HG03108 (cell line): ENCODE measurements at regions not wholly inside any gene's neighbourhood (a gene's known extent, or its start where the extent isn't known, plus 50 kb on each side); places are given as distances from the start of the nearest gene placed in this dataset.

ENCODE experiments used
- ATAC-seq: cut with Tn5 transposase; IDR thresholded peaks from one replicate; pipeline ENCODE4 v1.9.1; 2021; ENCODE audit warnings: moderate library complexity; ENCODE audit not compliant: unreplicated experiment

DNA sequence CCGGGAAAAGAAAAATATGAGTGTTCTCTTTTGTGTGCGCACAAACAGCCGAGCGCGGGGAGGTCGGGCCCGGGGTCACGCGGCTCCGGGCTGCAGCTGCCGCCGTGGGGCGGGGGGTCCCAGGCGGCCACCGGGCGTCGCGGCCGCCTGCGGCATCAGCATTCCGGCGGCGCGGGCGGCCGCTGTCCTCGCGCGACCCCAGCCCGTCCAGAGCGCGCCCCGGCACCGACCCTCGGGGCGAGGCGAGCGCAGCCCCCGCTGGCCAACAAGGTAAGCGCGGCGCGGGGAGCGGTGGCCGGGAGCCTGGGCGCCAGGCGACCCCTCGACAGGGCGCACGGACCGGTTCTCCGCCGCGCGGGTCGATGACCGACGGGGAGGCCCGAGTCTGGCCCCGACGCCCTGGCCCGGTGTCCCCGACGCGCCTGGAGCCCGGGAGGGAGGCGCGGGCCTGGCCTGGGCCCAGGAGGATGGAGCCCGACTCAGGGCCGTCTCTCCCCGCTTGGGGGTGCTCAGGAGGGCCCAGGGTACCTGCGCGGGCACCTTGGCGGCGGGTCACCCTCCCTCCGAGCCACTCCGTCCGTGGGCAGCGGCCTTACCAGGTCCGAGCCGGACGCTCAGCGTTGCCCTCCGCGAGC lies 103.9 kb upstream of the DIO3 start:
- no peak for ATAC-seq

GRCh38 chr14:101457936-101458740 lies 103.2 kb upstream of the DIO3 start:
- no peak for ATAC-seq

DNA sequence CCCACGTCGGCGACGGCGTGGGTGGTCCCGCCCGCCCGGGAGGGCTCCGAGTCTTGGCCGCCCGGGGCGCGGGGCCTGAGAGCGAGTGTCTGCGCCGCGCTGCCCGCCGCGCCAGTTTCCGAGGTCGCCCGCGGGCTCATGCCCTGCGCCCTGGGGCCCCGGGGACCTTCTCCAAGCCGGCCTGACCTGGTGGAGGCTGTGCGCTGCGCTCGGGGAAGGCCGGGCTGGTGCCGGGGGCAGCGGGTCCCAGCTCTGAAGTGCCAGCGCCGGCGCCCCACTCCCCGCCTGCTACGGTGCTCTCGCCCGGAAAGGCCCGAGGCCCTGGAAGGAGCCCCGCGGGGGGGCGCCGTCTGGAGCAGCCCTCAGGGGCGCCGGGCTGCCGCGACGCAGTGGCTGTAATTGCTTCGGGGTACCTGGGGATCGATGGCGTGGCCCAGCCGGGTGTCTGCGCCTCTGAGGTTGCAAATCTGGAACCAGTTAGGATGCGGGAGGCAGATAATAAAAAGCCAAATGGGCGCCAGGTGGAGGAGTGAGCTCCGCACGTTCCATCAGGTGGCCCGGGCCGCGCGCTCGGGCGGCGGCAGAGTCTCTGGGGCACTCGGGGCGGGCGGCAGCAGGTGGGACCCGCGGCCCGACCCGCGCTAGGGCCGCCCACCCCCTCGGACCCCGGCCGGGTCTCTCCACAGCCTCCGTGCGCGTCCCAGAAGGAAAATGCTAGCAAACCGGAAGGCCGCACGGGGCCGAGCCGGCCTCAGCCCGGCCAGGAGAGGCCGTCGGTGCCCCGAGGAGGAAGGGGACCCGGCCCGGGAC lies 102.3 kb upstream of the DIO3 start:
- no peak for ATAC-seq

DNA sequence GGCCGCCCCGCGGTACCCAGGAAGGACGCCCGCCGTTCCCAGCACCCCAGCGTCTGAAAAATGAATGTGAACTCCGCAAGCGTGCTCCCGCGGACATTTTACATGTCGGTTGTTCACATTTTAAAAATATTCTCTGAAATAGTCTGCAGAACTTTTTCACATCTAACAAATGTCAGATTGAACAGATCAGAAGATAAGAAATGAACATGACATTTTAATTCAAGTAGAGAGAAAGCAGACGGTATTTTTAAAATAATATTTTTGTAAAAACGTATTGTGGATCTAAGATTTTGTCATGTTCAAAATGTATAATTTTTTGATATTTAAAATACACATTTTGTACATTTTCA lies 101.8 kb upstream of the DIO3 start:
- no peak for ATAC-seq

DNA sequence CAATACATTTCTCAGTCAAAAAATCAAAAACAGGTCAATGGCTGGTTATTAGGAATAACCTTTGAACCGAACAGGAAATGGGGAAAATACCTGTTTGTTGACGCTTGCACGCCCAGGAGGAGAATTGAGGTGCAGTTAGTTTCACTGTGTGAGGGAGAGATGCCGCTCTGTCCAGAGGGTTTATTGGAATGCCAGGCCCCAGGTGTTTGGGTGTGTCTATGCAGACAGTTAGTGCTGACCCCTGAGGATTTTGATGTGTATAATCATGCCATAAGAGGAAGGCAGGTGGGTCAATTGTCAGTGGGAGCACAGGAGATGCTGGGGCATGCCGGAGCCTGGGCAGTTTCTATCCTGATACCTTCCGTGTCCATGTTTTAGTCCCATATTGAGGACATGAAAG lies 100.8 kb upstream of the DIO3 start:
- ATAC-seq, result no peak

- no peak for ATAC-seq
These were observed 100.1 kb upstream of the DIO3 start for GRCh38 chr14:101460986-101461750.

GRCh38 chr14:101461891-101462290 lies 99.4 kb upstream of the DIO3 start:
- ATAC-seq, result no peak

- ATAC-seq, result no peak
These were observed 98.3 kb upstream of the DIO3 start for GRCh38 chr14:101462726-101463565.

DNA sequence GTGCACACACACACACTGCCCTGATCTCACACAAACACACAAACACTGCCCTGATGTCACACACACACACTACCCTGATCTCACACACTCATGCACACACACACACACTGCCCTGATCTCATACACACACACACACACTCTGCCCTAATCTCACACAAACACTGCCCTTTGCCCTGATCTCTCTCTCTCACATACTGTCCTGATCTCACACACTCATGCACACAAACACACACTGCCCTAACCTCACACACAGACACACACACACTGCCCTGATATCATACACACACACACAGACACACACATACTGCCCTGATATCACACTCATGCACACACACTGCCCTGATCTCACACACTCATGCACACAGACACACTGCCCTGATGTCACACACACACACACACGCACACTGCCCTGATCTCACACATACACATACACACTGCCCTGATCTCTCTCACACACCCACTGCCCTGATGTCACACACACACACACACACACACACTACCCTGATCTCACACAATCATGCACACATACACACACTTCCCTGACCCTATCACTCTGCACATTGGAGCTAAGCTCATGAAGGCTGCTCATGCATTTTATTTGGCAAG lies 97.6 kb upstream of the DIO3 start:
- ATAC-seq, result no peak

DNA sequence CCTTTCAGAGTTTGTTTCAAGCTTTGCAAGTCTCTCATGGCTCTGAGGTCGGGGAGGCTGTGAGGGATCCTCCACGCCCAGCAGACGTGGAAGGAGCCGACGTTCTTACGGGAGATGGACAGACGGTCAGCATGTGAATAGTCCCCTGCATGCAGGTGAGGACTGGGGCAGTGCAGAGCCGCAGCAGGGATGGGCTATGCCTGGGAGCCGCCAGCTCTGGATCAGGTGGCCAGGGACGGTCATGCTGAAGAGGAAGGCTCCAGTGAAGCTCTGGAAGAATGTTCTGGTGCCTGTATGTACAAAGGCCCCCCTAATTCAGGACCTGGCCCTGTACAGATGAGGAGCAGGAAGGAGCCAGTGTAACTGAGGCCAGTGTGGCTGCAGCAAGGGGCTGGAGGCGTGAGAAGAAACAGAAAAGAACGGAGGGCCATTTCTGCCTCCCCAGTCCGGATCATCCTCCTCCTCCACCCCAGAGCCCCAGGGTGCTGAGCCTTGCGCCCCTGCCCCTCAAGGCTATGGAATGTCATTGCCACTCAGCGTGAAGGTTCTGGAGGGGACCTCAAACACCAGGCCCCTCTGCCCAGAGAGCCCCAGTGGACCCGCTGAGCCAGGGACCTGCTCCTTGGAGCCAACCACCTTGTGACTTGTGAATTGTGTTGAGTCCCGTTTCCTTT lies 96.8 kb upstream of the DIO3 start:
- no peak for ATAC-seq

DNA sequence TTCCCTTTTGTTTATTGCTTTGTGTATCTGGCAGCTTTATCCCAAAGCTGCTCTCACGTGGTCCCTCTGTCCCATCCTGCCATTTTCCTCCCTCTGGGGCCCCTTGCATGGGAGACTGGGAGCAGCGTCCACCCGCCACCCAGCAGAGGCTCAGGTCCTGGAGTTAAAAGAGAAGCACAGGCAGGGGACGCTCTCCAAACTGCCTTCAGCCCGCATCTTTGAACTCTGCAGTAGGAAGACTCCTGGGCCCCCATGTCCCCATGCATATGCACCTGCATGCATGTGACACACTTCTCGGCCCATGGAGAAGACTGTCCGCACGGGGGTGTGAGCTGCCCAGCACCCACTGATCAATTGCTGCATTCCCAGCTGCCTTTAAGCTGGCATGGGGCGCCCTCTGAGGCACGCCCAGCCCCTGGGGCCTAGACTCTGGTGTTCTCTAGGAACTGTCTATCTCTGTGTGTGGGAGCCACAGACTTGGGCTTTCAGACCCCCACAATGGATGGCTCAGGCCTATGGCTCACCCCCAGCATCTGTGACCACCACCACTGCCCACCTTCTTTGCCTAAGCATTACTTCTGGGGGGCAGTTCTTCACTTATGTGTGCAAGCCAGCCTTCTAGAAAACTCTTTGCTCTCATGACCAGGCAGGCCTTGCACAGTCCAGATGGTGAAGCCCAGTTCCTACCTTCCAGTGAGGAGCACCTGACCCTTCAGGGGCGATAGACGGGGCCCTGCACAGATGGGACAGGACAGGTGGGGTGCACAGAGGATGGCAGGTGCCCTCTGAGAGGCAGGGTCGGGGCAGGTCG lies 96.1 kb upstream of the DIO3 start:
- ATAC-seq, result no peak

GRCh38 chr14:101465795-101466448 lies 95.4 kb upstream of the DIO3 start:
- ATAC-seq, result no peak

GRCh38 chr14:101466456-101467180 lies 94.7 kb upstream of the DIO3 start:
- no peak for ATAC-seq

- ATAC-seq, result no peak
These were observed 93.9 kb upstream of the DIO3 start for GRCh38 chr14:101467181-101467926.

GRCh38 chr14:101469382-101470247 lies 91.7 kb upstream of the DIO3 start:
- ATAC-seq, result no peak

DNA sequence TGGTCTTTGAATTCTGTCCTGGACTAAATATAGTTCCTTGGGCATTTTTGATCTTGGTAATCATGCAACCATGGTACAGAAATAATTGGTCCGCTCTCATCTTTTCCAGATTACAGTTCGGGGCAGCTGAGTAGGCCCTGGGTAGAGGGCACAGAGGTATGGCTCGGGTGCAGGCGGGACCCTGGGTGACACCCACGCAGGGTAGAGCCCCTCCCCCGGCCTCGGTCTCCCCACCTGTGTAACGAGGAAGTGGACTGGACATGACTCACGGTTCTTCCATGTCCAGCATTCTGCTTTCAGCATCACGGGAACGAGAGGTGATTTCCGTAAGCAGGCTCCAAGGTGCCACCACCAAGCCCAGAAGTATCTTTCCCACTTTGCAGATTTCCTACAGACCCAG lies 91.0 kb upstream of the DIO3 start:
- ATAC-seq, result no peak
